ENCODE measurements at regions not wholly inside any gene's neighbourhood (a gene's known extent, or its start where the extent isn't known, plus 50 kb on each side); places are given as distances from the start of the nearest gene placed in this dataset.

- Histone ChIP-seq H3K4me3 (ENCODE audit: low read depth, low read length) (no peak overlapping the region), H3K36me3 (ENCODE audit: control insufficient read depth in 2 of 2, insufficient read depth in 1 of 2, low read length in 2 of 2) (no peaks in the 10 kb centered on the region), H3K9me3 (ENCODE audit: control insufficient read depth, insufficient read depth, low read depth, low read length) (no peaks in the 10 kb centered on the region), H3K27ac (ENCODE audit: extremely low read depth, low read depth, low read length) (no peak overlapping the region), H3K4me1 (ENCODE audit: control insufficient read depth, insufficient read depth, low read length) (no peaks in the 10 kb centered on the region)
- CTCF ChIA-PET, result no interaction called here
- POLR2A ChIA-PET, result interaction anchor here (0.6 kb wide), 1 partner anchor 222 kb away, joined by 4 read pairs; no protein-coding TSS in a partner anchor
- TF ChIP-seq ZBTB49 (tag by site-specific recombination; IDR thresholded peaks at IDR 0.05; ENCODE audit: low read depth) (no peak), YY2 (tag by site-specific recombination; IDR thresholded peaks at IDR 0.05) (no peak)
Observed at GRCh38 chr21:35107520-35107919, 58.4 kb upstream of the RUNX1 start.

- Histone ChIP-seq H3K4me1 (ENCODE audit: control insufficient read depth, insufficient read depth, low read length) (no peaks in the 10 kb centered on the region), H3K4me3 (ENCODE audit: low read depth, low read length) (no peak overlapping the region), H3K36me3 (ENCODE audit: control insufficient read depth in 2 of 2, insufficient read depth in 1 of 2, low read length in 2 of 2) (no peaks in the 10 kb centered on the region), H3K9me3 (ENCODE audit: control insufficient read depth, insufficient read depth, low read depth, low read length) (no peaks in the 10 kb centered on the region), H3K27ac (ENCODE audit: extremely low read depth, low read depth, low read length) (no peak overlapping the region)
- ChIA-PET CTCF (no interaction called here), POLR2A (no interaction called here)
- TF ChIP-seq ZSCAN30 (tag by site-specific recombination; IDR thresholded peaks at IDR 0.05), result no peak
- no peak for TF ChIP-seq ZBTB7A (tag by site-specific recombination; IDR thresholded peaks at IDR 0.05; ENCODE audit: low read depth)
- no peak for TF ChIP-seq KLF8 (tag by site-specific recombination; IDR thresholded peaks at IDR 0.05)
- no peak for TF ChIP-seq SP7 (tag by site-specific recombination; IDR thresholded peaks at IDR 0.05)
- no peak for TF ChIP-seq PATZ1 (tag by site-specific recombination; IDR thresholded peaks at IDR 0.05)
- TF ChIP-seq ZNF133 (tag by site-specific recombination; IDR thresholded peaks at IDR 0.05), result no peak
- TF ChIP-seq ZNF585B (tag by site-specific recombination; IDR thresholded peaks at IDR 0.05), result no peak
- TF ChIP-seq GLI2 (tag by site-specific recombination; IDR thresholded peaks at IDR 0.05; ENCODE audit: borderline replicate concordance, low read depth), result no peak
- TF ChIP-seq ZNF202 (tag by site-specific recombination; IDR thresholded peaks at IDR 0.05; ENCODE audit: borderline replicate concordance), result no peak
- no peak for TF ChIP-seq ZBTB26 (tag by site-specific recombination; optimal IDR thresholded peaks at IDR 0.05)
- no peak for TF ChIP-seq ZNF843 (tag by site-specific recombination; IDR thresholded peaks at IDR 0.05)
- no peak for TF ChIP-seq KLF9 (tag by site-specific recombination; IDR thresholded peaks at IDR 0.05; ENCODE audit: low read depth)
- TF ChIP-seq KLF17 (tag by site-specific recombination; IDR thresholded peaks at IDR 0.05), result no peak
- TF ChIP-seq ZNF416 (tag by site-specific recombination; IDR thresholded peaks at IDR 0.05), result no peak
- TF ChIP-seq KLF7 (tag by site-specific recombination; IDR thresholded peaks at IDR 0.05; ENCODE audit: borderline replicate concordance), result no peak
- no peak for TF ChIP-seq ZNF391 (tag by site-specific recombination; IDR thresholded peaks at IDR 0.05; ENCODE audit: borderline replicate concordance, low read depth)
- TF ChIP-seq PRDM1 (tag by site-specific recombination; IDR thresholded peaks at IDR 0.05), result no peak
- no peak for TF ChIP-seq ZNF837 (tag by site-specific recombination; IDR thresholded peaks at IDR 0.05)
- no peak for TF ChIP-seq ZNF10 (tag by site-specific recombination; IDR thresholded peaks at IDR 0.05)
- no peak for TF ChIP-seq PRDM2 (tag by site-specific recombination; IDR thresholded peaks at IDR 0.05; ENCODE audit: borderline replicate concordance)
Observed at GRCh38 chr21:35106246-35106835, 57.2 kb upstream of the RUNX1 start.

Data from HEK293 (cell line).